ENCODE measurements at regions not wholly inside any gene's neighbourhood (a gene's known extent, or its start where the extent isn't known, plus 50 kb on each side); places are given as distances from the start of the nearest gene placed in this dataset.

GRCh38 chr16:9040800-9041412, 50.5 kb upstream of the HAPSTR1 start:
- Histone ChIP-seq H3K27me3 (ENCODE audit: control insufficient read depth, insufficient read depth, low read length) (no peaks in the 10 kb centered on the region), H3K27ac (ENCODE audit: low read length) (no peak overlapping the region), H3K9me3 (ENCODE audit: control insufficient read depth, insufficient read depth, low read length) (no peaks in the 10 kb centered on the region), H3K36me3 (ENCODE audit: control insufficient read depth, insufficient read depth, low read length) (no peaks in the 10 kb centered on the region), H3K4me3 (ENCODE audit: low read length) (no peak overlapping the region), H3K4me1 (ENCODE audit: control insufficient read depth, insufficient read depth, low read length) (no peaks in the 10 kb centered on the region)
- WGBS (ENCODE audit: insufficient coverage, insufficient read length): no CpG with 5 or more reads among the region's 12 CpGs
- no peak for DNase-seq (ENCODE audit: low read depth, low spot score)

Measured in iPS DF 6.9 (cell line).